ENCODE measurements at regions not wholly inside any gene's neighbourhood (a gene's known extent, or its start where the extent isn't known, plus 50 kb on each side); places are given as distances from the start of the nearest gene placed in this dataset.

DNA sequence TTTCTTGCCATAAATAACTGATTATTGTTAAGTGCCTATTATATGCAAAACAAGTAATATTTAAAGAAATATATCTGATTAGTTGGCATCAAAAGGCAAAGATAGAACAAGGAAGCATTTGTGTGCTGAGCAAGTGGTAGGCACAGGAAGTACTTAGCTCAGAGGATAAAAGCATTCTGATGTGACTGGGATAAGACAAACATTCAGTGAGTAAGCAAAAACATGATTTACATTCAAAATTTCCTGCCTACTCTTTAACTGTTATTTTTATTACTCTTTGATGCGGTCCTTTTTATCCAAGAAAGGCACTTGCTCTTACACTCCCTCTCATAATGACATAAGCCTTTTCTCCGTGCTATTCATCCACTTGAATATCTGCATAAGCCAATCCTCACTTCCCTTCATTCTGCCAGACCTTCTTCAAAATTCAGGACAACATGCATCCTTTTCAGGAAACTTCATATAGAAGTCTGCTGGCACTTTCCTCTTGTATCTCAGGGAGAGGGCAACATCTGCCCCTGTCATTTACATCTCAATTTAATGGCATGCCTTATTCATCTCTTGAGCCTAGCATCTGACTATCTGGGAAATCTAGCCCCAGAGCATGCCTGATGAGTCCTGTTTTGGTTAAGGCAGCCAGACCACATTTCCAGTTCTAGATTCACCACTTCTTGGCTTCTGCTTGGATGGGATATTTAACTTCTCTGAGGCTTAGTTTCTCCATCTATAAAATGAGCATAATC, 478.2 kb upstream of the ROBO2 start:
- Histone ChIP-seq H3K27me3 (replicated peaks in 1 of 2; ENCODE audit: control insufficient read depth in 2 of 2, extremely low read depth in 1 of 2, insufficient read depth in 2 of 2, low read length in 1 of 2) (no peaks in the 10 kb centered on the region), H3K4me1 (ENCODE audit: control insufficient read depth in 1 of 2, extremely low read depth in 1 of 2, insufficient read depth in 2 of 2, low read length in 2 of 2) (no peaks in the 10 kb centered on the region), H3K4me3 (ENCODE audit: control insufficient read depth in 1 of 2, extremely low read depth in 1 of 2, low read length in 1 of 2) (no peak overlapping the region), H3K36me3 (ENCODE audit: control insufficient read depth in 2 of 2, extremely low read depth in 1 of 2, insufficient read depth in 1 of 2, low read length in 1 of 2) (no peaks in the 10 kb centered on the region), H3K9me3 (no peaks in the 10 kb centered on the region), H3K27ac (ENCODE audit: low read length) (no peak overlapping the region)
- POLR2A ChIA-PET = no interaction called here
- ATAC-seq (replicated peaks in 1 of 4) (no peak), DNase-seq (no peak)
- no peak overlapping the region for H3K27ac Mint-ChIP-seq
- H3K4me1 Mint-ChIP-seq = no peaks in the 10 kb centered on the region
- H3K27me3 Mint-ChIP-seq = no peaks in the 10 kb centered on the region
- H3K36me3 Mint-ChIP-seq = no peaks in the 10 kb centered on the region
- H3K9me3 Mint-ChIP-seq = peaks cover 7 to 12% (median 10%) of the 10 kb centered on the region in 3 donors
- 7% methylated on average over 2 of the region's 2 CpGs for WGBS (ENCODE audit: insufficient coverage)
- no peak overlapping the region for H3K4me3 Mint-ChIP-seq
- CTCF ChIA-PET = no interaction called here

DNA sequence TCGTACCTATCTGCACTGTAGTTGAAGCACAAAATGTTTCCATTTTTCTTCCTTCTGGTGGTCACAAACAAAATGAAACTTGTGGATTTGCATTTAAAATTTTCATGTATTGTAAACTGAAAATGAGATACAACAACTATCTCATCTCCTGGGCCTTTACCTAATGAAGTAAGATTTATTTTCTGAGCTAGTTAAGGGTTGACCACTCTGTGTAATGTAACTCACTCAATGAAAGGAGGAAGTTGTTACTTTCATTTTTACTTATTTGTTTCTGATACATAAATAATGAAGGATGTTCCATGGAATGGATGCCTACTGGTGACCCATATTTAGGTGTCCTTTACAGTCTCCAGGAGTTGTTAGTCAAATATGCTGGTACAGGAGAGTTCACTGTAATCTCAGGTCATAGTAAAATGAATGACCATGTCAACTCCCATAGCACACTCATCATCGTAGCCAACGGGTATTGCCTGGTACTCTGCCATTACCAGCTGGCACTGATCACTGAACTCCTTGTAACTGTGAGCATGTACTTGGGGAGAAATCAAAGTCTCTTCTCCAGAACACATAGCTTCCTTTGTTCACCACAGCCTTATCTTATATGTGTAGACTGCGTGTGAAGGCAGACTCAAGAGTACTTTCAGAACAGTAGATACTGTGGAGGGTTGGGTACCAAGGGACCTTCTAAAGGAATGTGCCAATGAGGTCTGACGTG, 474.2 kb upstream of the ROBO2 start:
- Mint-ChIP-seq H3K27ac (no peak overlapping the region), H3K4me3 (no peak overlapping the region), H3K36me3 (no peaks in the 10 kb centered on the region), H3K9me3 (peaks cover 4 to 10% (median 8%) of the 10 kb centered on the region in 3 donors), H3K27me3 (no peaks in the 10 kb centered on the region), H3K4me1 (no peaks in the 10 kb centered on the region)
- ATAC-seq (replicated peaks in 1 of 4) (no peak), DNase-seq (no peak)
- CTCF ChIA-PET = no interaction called here
- no peaks in the 10 kb centered on the region for H3K4me1 ChIP-seq (ENCODE audit: control insufficient read depth in 1 of 2, extremely low read depth in 1 of 2, insufficient read depth in 2 of 2, low read length in 2 of 2)
- no peaks in the 10 kb centered on the region for H3K36me3 ChIP-seq (ENCODE audit: control insufficient read depth in 2 of 2, extremely low read depth in 1 of 2, insufficient read depth in 1 of 2, low read length in 1 of 2)
- no peak overlapping the region for H3K4me3 ChIP-seq (ENCODE audit: control insufficient read depth in 1 of 2, extremely low read depth in 1 of 2, low read length in 1 of 2)
- no peak overlapping the region for H3K27ac ChIP-seq (ENCODE audit: low read length)
- H3K9me3 ChIP-seq = no peaks in the 10 kb centered on the region
- POLR2A ChIA-PET = no interaction called here
- no peaks in the 10 kb centered on the region for H3K27me3 ChIP-seq (replicated peaks in 1 of 2; ENCODE audit: control insufficient read depth in 2 of 2, extremely low read depth in 1 of 2, insufficient read depth in 2 of 2, low read length in 1 of 2)
- no CpG with 5 or more reads among the region's 5 CpGs for WGBS (ENCODE audit: insufficient coverage)

DNA sequence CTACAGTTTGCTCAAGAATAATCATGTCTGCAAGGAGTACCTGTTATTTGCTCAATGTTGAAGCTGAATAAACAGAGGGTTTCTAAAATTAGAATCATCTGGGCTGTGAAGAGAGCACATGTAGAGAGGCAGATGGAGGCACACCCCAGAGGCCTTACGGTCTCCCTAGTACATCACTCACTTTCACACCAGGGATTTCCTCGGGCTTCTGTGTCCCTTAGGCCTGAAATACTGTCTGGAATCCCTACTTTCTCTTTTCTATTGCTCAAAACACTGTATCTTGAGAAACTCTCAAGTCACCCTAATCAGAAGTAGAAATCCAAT, 473.7 kb upstream of the ROBO2 start:
- Histone ChIP-seq H3K36me3 (ENCODE audit: control insufficient read depth in 2 of 2, extremely low read depth in 1 of 2, insufficient read depth in 1 of 2, low read length in 1 of 2) (no peaks in the 10 kb centered on the region), H3K4me1 (ENCODE audit: control insufficient read depth in 1 of 2, extremely low read depth in 1 of 2, insufficient read depth in 2 of 2, low read length in 2 of 2) (no peaks in the 10 kb centered on the region), H3K27ac (ENCODE audit: low read length) (no peak overlapping the region), H3K4me3 (ENCODE audit: control insufficient read depth in 1 of 2, extremely low read depth in 1 of 2, low read length in 1 of 2) (no peak overlapping the region), H3K9me3 (no peaks in the 10 kb centered on the region), H3K27me3 (replicated peaks in 1 of 2; ENCODE audit: control insufficient read depth in 2 of 2, extremely low read depth in 1 of 2, insufficient read depth in 2 of 2, low read length in 1 of 2) (no peaks in the 10 kb centered on the region)
- Mint-ChIP-seq H3K27me3 (no peaks in the 10 kb centered on the region), H3K4me1 (no peaks in the 10 kb centered on the region), H3K27ac (no peak overlapping the region), H3K4me3 (no peak overlapping the region), H3K36me3 (no peaks in the 10 kb centered on the region), H3K9me3 (peaks cover 4 to 10% (median 8%) of the 10 kb centered on the region in 3 donors)
- DNase-seq (no peak), ATAC-seq (replicated peaks in 1 of 4) (no peak)
- ChIA-PET CTCF (no interaction called here), POLR2A (no interaction called here)
- no CpG with 5 or more reads among the region's 2 CpGs for WGBS (ENCODE audit: insufficient coverage)

DNA sequence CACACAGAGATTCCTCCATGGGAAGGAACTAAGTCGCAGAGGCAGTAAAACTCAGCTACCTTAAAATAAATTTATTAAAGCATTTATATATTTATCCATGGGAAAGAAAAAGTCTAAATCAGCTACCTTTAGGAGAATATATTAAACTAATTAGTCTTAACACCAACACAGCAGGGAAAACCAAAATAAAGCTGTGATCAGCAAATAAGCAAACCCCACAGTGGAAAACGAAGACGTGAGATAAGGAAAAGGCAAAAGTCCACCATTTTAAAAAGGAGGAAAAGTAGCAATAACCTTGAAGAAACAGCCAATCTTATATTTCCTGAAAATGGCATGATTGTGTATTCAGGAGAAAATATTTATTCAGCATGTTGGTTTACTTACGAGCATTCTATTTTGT, 473.0 kb upstream of the ROBO2 start:
- H3K27me3 Mint-ChIP-seq = no peaks in the 10 kb centered on the region
- Histone ChIP-seq H3K9me3 (no peaks in the 10 kb centered on the region), H3K36me3 (ENCODE audit: control insufficient read depth in 2 of 2, extremely low read depth in 1 of 2, insufficient read depth in 1 of 2, low read length in 1 of 2) (no peaks in the 10 kb centered on the region), H3K4me3 (ENCODE audit: control insufficient read depth in 1 of 2, extremely low read depth in 1 of 2, low read length in 1 of 2) (no peak overlapping the region), H3K27ac (ENCODE audit: low read length) (no peak overlapping the region), H3K4me1 (ENCODE audit: control insufficient read depth in 1 of 2, extremely low read depth in 1 of 2, insufficient read depth in 2 of 2, low read length in 2 of 2) (no peaks in the 10 kb centered on the region), H3K27me3 (replicated peaks in 1 of 2; ENCODE audit: control insufficient read depth in 2 of 2, extremely low read depth in 1 of 2, insufficient read depth in 2 of 2, low read length in 1 of 2) (no peaks in the 10 kb centered on the region)
- H3K27ac Mint-ChIP-seq = no peak overlapping the region
- ATAC-seq (replicated peaks in 1 of 4) = no peak
- H3K4me1 Mint-ChIP-seq = no peaks in the 10 kb centered on the region
- CTCF ChIA-PET = interaction anchor here in 1 of 2 donors (0.6 kb wide), 1 partner anchor 32 kb away, joined by 3 read pairs; no protein-coding TSS in a partner anchor
- no peaks in the 10 kb centered on the region for H3K36me3 Mint-ChIP-seq
- DNase-seq = no peak
- H3K9me3 Mint-ChIP-seq = peaks cover 4 to 10% (median 8%) of the 10 kb centered on the region in 3 donors
- no peak overlapping the region for H3K4me3 Mint-ChIP-seq
- POLR2A ChIA-PET = no interaction called here
- WGBS (ENCODE audit: insufficient coverage) = no CpG with 5 or more reads among the region's 4 CpGs

DNA sequence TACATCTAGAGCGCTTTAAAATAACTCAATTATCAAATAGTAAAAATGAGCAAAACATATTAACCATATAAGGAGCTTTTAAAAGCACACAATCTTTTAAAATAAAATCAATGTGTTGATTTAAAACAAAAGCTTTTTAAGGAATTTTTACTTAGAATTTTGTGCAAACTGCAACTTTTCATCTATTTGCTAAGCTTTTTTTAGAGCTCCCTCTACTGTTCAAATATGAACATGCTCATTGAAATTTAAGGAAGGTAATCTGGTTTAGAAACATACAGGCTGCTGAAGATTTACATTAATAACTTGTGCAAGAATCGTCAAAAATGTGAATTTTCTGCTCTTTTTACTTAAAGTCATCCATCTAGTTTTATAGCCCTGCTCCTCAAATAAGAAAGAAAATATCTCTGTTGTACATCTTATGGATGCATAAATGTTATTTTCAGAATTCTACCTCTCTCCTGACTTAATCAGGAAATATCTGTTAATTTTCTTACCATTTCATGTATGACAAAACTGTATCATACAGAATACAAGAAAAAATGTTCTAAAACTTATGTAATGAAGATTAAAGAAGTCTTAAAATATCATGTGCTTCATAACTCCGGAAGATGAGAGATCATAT, 469.4 kb upstream of the ROBO2 start:
- DNase-seq = no peak
- H3K4me1 Mint-ChIP-seq = no peaks in the 10 kb centered on the region
- no CpG with 5 or more reads among the region's 3 CpGs for WGBS (ENCODE audit: insufficient coverage)
- no peak overlapping the region for H3K27ac Mint-ChIP-seq
- POLR2A ChIA-PET = no interaction called here
- Histone ChIP-seq H3K36me3 (ENCODE audit: control insufficient read depth in 2 of 2, extremely low read depth in 1 of 2, insufficient read depth in 1 of 2, low read length in 1 of 2) (no peaks in the 10 kb centered on the region), H3K4me1 (ENCODE audit: control insufficient read depth in 1 of 2, extremely low read depth in 1 of 2, insufficient read depth in 2 of 2, low read length in 2 of 2) (no peaks in the 10 kb centered on the region), H3K27ac (ENCODE audit: low read length) (no peak overlapping the region), H3K4me3 (ENCODE audit: control insufficient read depth in 1 of 2, extremely low read depth in 1 of 2, low read length in 1 of 2) (no peak overlapping the region), H3K27me3 (replicated peaks in 1 of 2; ENCODE audit: control insufficient read depth in 2 of 2, extremely low read depth in 1 of 2, insufficient read depth in 2 of 2, low read length in 1 of 2) (no peaks in the 10 kb centered on the region), H3K9me3 (no peaks in the 10 kb centered on the region)
- CTCF ChIA-PET = no interaction called here
- H3K9me3 Mint-ChIP-seq = peaks cover 0 to 7% (median 2%) of the 10 kb centered on the region in 3 donors
- no peaks in the 10 kb centered on the region for H3K36me3 Mint-ChIP-seq
- H3K27me3 Mint-ChIP-seq = no peaks in the 10 kb centered on the region
- H3K4me3 Mint-ChIP-seq = no peak overlapping the region
- ATAC-seq (replicated peaks in 1 of 4) = no peak

DNA sequence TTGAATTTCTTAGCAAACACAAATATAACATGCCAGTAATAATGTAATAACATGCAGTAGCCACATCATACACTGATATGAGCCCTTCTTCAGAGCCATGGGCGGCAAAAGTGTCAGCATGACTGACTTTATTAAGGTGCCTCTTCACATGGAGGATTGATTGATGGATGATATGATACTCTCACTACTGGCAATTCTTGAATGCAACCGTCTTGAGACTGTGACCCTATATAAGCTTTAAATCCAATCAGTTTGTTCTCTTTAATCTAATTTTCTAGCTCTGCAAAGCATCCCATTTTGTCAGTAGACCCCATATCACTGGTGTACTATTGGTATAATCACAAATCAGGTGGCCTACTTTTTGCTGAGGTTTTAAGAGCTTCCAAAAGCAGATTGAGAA, 463.7 kb upstream of the ROBO2 start:
- no peak overlapping the region for H3K4me3 ChIP-seq (ENCODE audit: control insufficient read depth in 1 of 2, extremely low read depth in 1 of 2, low read length in 1 of 2)
- no peak for DNase-seq
- H3K4me1 ChIP-seq (ENCODE audit: control insufficient read depth in 1 of 2, extremely low read depth in 1 of 2, insufficient read depth in 2 of 2, low read length in 2 of 2) = no peaks in the 10 kb centered on the region
- H3K27me3 ChIP-seq (replicated peaks in 1 of 2; ENCODE audit: control insufficient read depth in 2 of 2, extremely low read depth in 1 of 2, insufficient read depth in 2 of 2, low read length in 1 of 2) = no peaks in the 10 kb centered on the region
- H3K36me3 Mint-ChIP-seq = no peaks in the 10 kb centered on the region
- no peak overlapping the region for H3K4me3 Mint-ChIP-seq
- no peak for ATAC-seq (replicated peaks in 1 of 4)
- H3K9me3 ChIP-seq = no peaks in the 10 kb centered on the region
- POLR2A ChIA-PET = interaction anchor here in 1 of 2 donors (0.7 kb wide), 1 partner anchor 69 kb away, joined by 16 read pairs; no protein-coding TSS in a partner anchor
- H3K27ac ChIP-seq (ENCODE audit: low read length) = no peak overlapping the region
- H3K27ac Mint-ChIP-seq = no peak overlapping the region
- peaks cover 5 to 18% (median 15%) of the 10 kb centered on the region in 3 donors for H3K9me3 Mint-ChIP-seq
- no peaks in the 10 kb centered on the region for H3K27me3 Mint-ChIP-seq
- WGBS (ENCODE audit: insufficient coverage) = no CpG with 5 or more reads among the region's 2 CpGs
- CTCF ChIA-PET = interaction anchor here in 1 of 2 donors (0.7 kb wide), 1 partner anchor 316 kb away, joined by 3 read pairs; no protein-coding TSS in a partner anchor
- H3K4me1 Mint-ChIP-seq = no peaks in the 10 kb centered on the region
- no peaks in the 10 kb centered on the region for H3K36me3 ChIP-seq (ENCODE audit: control insufficient read depth in 2 of 2, extremely low read depth in 1 of 2, insufficient read depth in 1 of 2, low read length in 1 of 2)
